ENCODE measurements at regions not wholly inside any gene's neighbourhood (a gene's known extent, or its start where the extent isn't known, plus 50 kb on each side); places are given as distances from the start of the nearest gene placed in this dataset.
A peak's percentile ranks its signal among the peaks of the same experiment; 100 is the strongest.

DNA sequence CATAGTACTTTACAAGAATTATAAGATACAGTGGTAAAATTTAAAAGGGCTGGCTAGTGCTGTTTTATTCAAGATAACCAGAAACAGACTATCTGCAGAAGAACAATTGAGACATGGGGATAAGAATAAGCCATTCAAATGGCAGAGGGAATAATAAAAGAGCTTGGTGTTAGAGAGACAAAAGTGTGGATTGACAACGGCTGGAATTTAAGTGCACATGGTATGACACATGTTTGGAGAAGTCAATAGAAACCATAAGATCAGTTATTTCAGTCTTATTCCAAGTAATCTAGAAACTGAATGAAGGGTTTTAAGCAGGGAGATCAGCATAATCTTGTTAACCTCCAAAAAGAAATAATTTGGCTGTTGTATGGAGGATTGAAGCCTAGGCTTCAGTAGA lies 1205.5 kb upstream of the CITED2 start:
- no peak for DNase-seq (ENCODE audit: low spot score)

DNA sequence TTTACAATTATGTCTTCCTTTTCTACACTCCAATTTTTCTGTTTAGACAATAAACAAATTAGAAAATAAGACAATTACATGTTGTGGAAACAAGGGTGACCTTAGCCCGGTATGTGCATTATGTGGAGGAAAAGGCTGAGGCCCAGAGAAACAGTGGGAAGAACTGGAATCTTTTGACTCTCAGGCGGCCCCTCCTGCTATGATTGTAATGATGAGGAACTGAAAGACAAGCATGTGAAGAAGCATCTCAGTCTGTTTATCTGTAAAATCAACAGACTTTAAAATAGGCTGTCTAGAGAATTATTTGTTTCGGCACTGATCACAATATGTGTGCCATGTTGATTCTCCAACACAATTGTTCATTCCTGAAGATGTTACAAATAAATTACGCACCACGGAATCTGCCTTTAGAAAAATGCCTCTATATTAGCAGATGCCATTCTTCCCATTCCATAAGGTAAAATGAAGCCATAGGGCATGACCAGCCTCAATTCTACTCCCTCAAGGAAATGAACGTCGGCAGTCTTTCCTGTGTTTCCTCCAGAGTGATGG lies 1201.6 kb upstream of the CITED2 start:
- ATAC-seq, result no peak
- DNase-seq (ENCODE audit: low spot score), result no peak

More for the DNA sequence above, 1205.5 kb upstream of the CITED2 start:
- no peak for ATAC-seq

DNA sequence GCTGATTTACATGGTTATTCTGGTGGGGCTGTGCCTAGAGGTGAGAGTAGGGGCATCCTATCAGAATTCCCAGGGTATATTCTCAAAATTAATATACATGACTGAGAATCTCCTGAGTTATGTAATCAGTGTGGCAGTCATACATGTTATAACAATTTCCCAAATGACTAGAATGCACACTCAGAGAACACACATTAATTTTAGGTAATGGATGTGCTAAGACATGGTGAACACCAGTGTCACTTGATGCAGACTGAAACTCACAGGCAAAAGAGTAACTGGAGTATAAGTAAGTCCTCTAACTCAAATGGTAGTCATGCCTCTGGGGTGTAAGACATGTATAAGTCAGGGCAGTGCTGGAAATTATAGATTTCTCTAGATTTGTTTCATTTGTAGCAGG lies 1198.4 kb upstream of the CITED2 start:
- ATAC-seq (no peak), DNase-seq (ENCODE audit: low spot score) (no peak)

DNA sequence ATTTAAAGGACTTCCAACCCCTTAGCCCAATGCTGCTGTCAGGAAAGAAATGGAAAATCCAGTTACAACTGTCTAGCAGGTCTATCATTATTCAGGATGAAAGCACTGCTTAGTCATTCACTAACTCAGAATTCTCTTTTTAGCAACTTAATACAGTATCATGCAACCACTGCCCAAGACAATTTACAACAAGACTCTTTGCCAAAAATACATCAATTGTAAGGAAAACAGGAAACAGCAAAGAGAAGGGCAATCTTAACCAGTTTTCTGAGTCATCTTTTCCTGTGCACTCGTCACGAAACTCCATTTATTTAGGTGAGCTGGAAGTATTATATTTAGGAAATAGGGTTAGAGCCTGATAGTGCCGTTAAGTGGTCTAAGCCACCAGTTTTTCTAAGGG lies 1197.7 kb upstream of the CITED2 start:
- ATAC-seq (no peak), DNase-seq (ENCODE audit: low spot score) (no peak)

DNA sequence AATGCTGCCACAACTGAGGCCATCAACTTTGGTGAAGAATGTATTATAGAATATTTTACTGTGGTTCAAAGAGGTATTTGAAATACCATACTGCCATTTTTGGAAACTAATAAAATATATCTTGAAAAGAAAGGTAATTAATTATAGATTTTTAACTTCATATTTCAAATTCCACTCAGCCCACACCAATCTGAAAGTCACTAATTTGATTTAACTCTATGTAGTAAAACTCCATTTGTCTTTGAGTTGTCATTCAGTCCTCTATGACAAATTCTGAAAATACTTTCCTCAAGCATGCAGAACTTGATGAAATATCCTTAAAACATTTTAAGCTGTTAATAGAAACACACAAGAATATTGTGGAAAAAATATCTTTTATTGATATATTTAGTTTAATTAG lies 1196.7 kb upstream of the CITED2 start:
- no peak for DNase-seq (ENCODE audit: low spot score)
- ATAC-seq, result no peak

DNA sequence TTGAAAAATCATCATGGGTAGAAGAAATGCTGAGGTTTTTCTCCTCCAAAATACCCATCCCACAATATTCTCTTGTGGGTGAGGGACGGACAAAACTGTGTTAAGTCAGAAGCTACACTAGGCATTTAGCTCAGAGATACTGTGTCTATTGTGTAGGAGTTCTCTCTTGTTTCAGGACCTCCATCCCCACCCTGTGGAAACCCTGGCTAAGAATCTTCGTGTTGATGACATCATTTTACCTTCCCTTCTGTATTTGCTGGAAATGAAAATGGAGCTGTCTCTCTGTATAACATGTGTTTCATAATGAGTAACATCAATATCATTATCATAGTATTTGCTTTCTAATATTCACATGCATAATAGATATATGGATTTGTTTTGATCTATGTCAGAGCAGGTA lies 1193.0 kb upstream of the CITED2 start:
- ATAC-seq, result no peak
- DNase-seq (ENCODE audit: low spot score), result no peak

DNA sequence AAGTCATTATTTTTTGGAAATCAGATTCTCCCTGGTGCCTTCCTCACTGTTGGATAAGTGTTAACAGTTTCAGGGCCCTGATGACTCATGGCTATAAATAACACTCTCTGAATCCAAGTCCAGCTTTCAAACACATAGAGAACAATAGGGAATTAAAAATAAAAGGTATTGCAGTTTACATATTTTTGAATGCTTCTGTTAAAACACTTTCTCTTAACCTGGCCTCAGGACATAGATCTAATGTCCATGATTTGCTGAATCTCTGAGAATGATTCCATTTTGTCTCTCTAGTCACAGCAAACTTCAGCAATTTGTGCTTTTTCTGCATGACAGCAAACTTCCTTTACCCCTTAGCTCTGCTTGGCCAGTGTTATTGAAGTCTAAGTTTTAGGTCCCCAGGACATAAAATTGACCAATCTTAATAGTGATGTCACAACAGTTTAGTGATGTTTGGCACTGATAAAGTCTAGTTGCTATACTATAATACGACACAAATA lies 1192.4 kb upstream of the CITED2 start:
- ATAC-seq (no peak), DNase-seq (ENCODE audit: low spot score) (no peak)

DNA sequence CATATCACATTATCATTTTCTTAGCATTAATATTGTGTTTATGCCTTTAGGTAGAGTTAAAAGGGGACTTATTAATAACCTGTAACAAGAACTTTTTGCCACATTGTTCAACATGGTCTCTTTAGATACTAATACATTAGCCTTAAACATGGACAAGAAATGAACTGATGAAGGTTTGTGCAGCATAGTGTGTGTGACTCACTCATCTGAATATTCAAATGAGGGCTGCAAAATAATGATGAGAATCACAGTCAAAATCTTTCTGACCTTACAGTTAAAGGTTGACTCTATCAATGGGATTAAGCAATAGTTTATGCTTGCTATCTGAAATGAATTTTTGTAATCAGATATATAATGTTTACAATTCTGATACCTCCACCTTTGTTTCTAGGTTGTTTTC lies 1189.3 kb upstream of the CITED2 start:
- ATAC-seq (no peak), DNase-seq (ENCODE audit: low spot score) (no peak)

DNA sequence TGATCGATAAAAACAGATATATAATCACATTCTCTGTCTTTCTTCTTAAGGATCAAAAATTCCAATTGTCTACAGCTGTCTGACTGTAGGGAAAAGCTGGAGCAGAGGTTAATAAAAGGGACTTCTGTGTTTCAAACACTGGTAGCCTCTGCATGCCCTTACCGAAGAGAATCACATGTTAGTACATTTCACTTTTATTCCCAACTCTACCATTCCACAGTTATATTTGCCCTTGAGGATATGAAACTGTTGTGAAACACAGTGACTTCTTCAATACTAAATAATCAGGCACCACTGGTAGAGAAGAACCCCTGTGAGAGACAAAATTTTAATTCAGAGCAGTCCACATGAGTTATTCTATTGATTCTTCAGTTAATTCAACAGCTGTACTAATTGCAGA lies 1187.3 kb upstream of the CITED2 start:
- DNase-seq (ENCODE audit: low spot score) (no peak), ATAC-seq (no peak)

DNA sequence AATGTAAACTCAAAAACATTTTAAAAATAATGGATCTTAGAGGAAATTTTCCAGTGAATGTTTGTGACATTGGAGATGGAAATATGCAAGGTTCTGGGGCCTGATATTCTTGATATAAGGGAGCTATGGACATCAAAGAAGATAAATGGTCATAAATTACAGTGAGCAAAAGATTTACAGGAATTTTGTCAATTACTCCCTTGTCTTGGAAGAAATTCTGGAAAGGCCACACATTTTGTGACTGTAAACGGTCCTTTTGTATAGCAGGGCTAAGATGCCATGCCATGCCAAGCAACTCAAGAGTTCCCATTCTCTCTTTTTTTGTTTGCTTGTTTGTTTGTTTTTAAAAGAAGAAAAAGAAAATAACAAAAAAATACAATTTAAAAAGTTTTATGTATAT lies 1186.2 kb upstream of the CITED2 start:
- DNase-seq (ENCODE audit: low spot score), result no peak
- ATAC-seq, result no peak

DNA sequence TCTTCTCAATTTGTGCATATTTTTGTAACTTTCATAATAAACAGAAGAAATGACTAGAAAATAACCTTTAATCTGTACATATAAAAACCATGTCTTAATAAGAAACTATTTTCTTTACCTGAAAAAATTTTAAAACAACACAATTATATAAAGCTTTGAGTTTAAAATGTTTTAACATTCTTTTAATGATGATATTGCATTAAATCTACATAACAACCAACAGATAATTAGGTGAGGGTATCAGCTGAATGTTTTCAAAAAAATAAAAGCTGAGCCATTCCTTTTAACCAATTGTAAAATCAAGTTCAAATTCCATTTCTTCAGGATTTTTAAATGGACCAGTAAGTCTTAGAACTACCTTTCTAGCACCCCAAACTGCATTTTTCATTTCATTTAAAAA lies 1185.0 kb upstream of the CITED2 start:
- no peak for DNase-seq (ENCODE audit: low spot score)
- no peak for ATAC-seq

DNA sequence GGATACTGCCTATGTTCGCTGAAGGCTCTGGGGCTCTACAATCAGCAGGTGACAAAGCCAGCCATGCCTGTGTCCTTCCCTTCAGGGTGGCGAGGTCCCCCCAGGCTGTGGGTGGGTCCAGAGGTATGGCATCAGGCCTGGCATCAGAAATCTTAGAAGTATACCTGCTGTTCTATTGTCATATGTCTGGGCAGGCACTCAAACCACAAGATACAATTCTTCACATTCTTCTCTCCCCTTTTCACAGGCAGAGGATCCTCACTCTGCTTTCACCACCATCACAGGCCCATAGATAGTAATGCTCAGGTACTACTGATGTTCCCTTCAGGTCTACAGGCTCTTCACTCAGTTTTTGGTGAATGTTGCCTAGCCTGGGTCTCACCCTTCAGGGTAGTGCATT lies 1180.0 kb upstream of the CITED2 start:
- ATAC-seq, result no peak
- DNase-seq (ENCODE audit: low spot score), result no peak

DNA sequence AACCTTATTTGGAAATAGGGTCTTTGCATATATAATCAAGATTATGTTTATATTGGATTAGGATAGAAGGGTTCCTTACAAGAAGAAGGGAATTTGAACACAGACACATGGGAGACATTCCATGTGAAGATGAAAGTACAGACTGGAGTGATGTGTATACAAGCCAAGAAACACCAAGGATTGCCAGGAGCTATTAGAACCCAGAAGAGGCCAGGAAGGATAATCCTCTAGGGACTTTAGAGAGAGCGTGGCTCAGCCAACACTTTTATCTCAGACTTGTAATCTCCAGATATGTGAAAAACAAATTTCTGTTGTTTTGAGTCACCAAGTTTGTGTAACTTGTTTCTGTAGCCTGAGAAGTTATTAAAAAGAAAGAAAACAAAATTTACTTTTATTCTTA lies 1173.9 kb upstream of the CITED2 start:
- ATAC-seq, result no peak
- DNase-seq (ENCODE audit: low spot score), result no peak

DNA sequence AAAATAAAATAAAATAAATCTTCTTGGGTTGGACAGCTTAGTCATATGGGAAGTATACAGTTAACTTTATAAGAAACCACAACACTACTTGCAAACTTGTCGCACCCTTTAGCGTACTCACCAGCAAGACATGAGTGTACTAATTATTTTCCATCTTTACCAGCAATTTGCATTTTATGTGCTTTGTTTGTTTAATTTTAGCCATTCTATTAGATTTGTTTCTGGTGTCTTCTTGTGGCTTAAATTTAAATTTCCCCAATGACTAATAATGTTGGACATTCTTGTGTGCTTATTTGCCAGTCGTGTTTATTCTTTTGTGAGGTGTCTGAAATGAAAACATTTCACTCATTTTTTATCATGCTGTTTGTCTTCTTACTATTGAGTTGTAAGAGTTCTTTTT lies 1172.2 kb upstream of the CITED2 start:
- DNase-seq (ENCODE audit: low spot score) (no peak), ATAC-seq (no peak)

DNA sequence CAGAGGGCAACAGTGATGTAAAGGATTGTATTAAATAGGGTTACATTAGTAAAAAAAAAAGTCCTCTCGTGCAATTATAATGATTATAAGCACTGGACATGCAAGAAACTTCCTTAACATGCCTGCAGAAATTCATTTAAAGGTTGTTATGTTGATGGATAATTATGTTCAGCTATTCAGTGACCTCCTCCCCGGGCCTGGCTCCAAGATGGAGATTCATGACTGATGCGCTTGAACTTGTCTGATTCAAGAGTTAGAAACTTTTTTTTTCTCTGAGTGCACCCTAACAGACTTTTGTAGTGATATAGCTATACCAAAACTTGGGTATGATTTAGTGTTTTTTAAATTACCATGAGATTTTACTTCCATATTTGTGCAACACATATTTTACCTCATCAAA lies 1170.0 kb upstream of the CITED2 start:
- ATAC-seq, result no peak
- no peak for DNase-seq (ENCODE audit: low spot score)

DNA sequence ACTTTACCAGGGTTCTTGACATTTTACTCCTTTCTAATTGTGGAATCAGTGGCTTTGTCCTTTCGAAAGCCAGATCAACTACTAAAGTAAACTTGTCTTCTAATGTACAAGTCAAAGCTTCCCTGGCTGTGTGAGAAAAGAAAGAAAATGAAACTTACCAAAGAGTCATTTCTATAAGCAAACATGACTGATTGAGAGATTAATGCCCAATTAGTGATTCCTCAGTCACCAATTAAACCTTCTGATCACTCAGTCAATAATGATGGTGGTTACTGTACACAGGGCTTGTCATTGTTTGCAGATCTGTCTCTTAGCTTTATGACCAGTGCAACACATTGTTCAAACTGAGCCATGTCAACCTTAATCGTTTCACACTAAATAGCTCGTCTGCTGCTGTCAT lies 1168.4 kb upstream of the CITED2 start:
- DNase-seq (ENCODE audit: low spot score) (no peak), ATAC-seq (no peak)

DNA sequence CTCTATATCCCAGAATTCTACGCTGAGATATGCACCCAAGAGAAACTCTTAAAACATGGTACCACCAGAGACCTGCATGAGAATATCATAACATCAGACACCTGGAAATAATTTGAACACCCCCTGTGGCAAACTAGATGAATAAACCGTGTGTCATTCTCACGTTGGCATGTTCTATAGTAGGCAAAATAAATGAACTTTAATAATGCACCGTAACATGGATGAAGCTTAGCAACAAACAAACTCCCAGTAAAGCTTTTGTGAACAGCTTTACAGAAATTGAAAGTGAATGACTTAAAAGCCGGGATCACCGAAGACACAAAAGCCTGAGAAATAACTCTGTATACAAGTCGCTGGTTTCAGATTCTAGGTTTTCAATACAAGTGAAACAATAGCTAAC lies 1166.8 kb upstream of the CITED2 start:
- DNase-seq (ENCODE audit: low spot score) (no peak), ATAC-seq (no peak)

DNA sequence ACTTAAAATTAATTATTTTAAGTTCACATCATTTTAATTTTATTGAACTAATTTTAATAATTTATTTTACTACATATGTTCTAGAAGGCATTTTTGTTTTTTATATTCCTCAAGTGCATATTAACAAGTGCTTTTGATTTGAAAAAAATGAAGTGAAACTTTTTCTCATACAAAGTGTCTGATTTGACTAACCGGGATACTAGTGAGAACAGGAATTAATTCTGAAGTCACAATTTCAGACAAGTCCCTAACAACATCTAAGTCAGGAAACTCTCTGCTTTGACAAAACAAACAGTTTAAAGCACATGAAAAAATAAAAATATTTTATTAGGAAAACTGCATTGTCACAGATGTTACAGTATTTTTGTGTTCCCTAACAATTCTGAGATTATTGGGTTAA lies 1166.3 kb upstream of the CITED2 start:
- no peak for DNase-seq (ENCODE audit: low spot score)
- ATAC-seq, result no peak

DNA sequence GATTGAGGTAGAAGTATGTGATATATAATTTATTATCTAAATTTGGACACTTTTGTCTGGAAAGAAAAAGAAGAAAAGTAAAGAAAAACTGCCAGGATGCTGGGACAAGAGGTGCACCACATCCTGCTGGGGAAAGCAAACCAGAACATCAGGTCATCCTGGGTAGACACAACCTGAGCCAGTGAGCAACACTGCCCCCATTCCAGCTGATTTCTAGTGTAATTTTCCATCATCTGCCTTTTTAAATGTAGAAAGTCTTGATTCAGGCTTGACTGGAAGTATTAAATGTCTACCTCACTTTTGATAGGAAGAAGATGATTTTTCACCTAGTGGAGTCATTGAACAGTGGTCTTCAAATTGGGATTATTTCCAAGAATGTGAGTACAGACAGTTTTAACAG lies 1164.5 kb upstream of the CITED2 start:
- DNase-seq (ENCODE audit: low spot score) (no peak), ATAC-seq (no peak)

DNA sequence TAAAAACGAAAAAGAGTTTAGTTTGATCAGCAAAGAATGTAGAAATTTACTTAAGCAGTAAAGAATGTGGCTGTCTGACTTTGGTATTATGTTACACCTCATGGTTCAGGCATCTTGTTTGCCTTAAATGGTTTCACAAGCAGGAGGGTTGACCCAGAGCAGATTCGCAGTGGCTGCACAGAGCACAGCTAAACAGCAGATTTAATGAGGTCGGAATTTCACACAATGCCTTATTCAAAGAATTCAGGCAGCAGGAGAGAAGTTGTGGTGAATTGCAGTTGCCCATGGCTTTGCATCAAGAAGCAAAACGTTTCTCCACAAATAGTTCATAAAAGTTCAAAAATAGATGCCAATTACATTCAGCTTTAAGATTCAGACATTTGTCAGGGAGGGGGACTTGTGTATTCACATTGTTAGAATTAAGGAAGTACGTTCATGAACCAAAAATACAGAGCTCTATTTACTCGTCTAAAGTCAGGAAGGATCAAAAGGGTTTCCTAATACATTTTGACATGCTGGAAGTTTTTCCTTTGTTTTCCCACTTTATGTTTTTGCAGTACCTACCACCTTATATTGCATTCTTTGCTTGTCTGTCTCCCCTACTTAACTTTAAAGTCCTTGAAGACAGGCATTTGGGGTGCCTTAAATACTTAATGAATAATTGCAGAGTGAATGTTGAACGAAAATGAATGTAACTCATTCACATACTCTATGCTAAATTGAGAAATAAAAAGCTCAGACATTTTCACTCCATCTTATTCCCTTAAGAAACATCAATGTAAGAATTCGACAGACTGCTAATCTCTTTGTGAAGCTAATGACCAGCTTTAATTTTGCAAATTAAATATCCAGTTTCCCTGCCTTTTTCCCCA lies 1163.6 kb upstream of the CITED2 start:
- ATAC-seq, result peak; percentile 42

DNA sequence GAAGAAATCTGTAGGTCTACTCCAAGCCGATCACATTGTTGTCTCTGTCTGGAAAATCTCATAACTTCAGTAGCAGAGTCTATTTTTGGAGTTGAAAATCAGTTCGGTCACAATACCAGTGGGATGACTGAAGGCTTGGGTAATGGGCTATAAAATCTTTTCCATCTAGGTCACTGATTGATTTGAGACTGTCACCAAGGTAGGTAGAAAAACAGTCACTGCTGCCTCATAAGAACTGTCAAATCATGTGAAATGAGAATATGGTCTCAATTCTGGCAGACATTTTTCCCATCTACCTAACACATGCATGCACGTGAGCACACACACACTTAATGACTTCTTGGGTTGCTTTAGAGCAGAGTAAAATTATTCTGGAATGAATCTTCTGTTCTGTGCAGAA lies 1162.8 kb upstream of the CITED2 start:
- DNase-seq (ENCODE audit: low spot score) (no peak), ATAC-seq (no peak)

More for the DNA sequence above, 1163.6 kb upstream of the CITED2 start:
- DNase-seq (ENCODE audit: low spot score), result no peak

DNA sequence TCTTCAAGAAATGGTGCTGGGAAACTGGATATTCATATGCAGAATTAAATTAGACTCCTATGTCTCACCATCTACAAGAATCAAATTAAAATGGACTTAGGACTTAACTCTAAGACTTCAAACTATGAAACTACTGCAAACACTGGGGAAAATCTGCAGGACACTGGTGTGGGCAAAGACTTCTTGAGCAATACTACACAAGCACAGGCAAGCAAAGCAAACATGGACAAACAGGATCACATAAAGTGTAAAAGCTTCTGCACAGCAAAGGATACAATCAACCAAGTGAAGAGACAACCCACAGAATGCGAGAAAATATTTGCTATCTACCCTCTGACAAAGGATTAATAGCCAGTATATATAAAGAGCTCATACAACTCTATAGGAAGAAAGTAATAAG lies 1161.1 kb upstream of the CITED2 start:
- DNase-seq (ENCODE audit: low spot score) (no peak), ATAC-seq (no peak)

DNA sequence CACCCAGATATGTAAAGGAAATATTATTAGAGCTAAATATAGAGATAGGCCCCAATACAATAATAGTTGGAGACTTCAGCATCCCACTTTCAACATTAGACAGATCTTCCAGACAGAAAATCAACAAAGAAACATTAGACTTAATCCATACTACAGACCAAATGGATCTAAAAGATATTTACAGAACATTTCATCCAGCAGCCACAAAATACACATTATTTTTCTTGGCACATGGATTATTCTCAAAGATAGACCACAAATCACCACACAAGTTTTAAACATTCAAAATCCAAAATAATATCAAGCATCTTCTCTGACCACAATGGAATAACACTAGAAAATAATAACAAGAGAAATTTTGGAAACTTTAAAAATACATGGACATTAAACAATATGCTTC lies 1159.1 kb upstream of the CITED2 start:
- no peak for ATAC-seq
- DNase-seq (ENCODE audit: low spot score), result no peak

Measured in left lobe of liver (tissue), 2 donors.